ENCODE measurements at regions not wholly inside any gene's neighbourhood (a gene's known extent, or its start where the extent isn't known, plus 50 kb on each side); places are given as distances from the start of the nearest gene placed in this dataset.

GRCh38 chr20:52306477-52306876 lies 114.9 kb upstream of the ZFP64 start:
- TF ChIP-seq CTCF (IDR thresholded peaks at IDR 0.05; ENCODE audit: poor library complexity, severe bottlenecking), result no peak
- no peak for TF ChIP-seq EZH2 (IDR thresholded peaks at IDR 0.05; ENCODE audit: borderline replicate concordance, insufficient read depth, low read length, poor library complexity, severe bottlenecking)
- TF ChIP-seq POLR2AphosphoS5 (IDR thresholded peaks at IDR 0.05), result no peak
- TF ChIP-seq RAD21 (conservative IDR thresholded peaks at IDR 0.05), result no peak
- TF ChIP-seq REST (IDR thresholded peaks at IDR 0.05; ENCODE audit: borderline replicate concordance), result no peak
- no peak for TF ChIP-seq EP300 (conservative IDR thresholded peaks at IDR 0.05; ENCODE audit: poor library complexity, severe bottlenecking)
